Colonic mucosa (tissue), 4 donors: ENCODE measurements at regions not wholly inside any gene's neighbourhood (a gene's known extent, or its start where the extent isn't known, plus 50 kb on each side); places are given as distances from the start of the nearest gene placed in this dataset.

Experiments
- DNase-seq: peaks from one replicate; pipeline ENCODE4 v3.0.0-alpha.2; 2020
- H3K27ac ChIP-seq: fragments of 200-600 bp; one replicate; pipeline ENCODE4 v1.8.0; 2021
- H3K27me3 ChIP-seq: fragments of 200-600 bp; one replicate; pipeline ENCODE4 v1.8.0; 2021
- H3K36me3 ChIP-seq: fragments of 200-600 bp; one replicate; pipeline ENCODE4 v1.8.0; 2021
- H3K4me1 ChIP-seq: fragments of 200-600 bp; one replicate; pipeline ENCODE4 v1.8.0; 2021; ENCODE audit warnings: mild to moderate bottlenecking
- H3K4me3 ChIP-seq: fragments of 200-600 bp; one replicate; pipeline ENCODE4 v1.8.0; 2021
- H3K9ac ChIP-seq, 2 donors: one replicate each; pipeline ENCODE4 v1.7.0; 2013; ENCODE audit warnings: control low read depth in 2 of 2, low read depth in 2 of 2, low read length in 2 of 2
- H3K9me3 ChIP-seq: fragments of 200-600 bp; one replicate; pipeline ENCODE4 v1.8.0; 2021
- CTCF ChIP-seq: fragments of 200-600 bp; IDR thresholded peaks from one replicate; pipeline ENCODE4 v1.8.0; 2022; ENCODE audit warnings: antibody characterized with exemption, mild to moderate bottlenecking
- intact Hi-C: fragments of 100-400 bp; cut with DNase I; formaldehyde crosslinking; loops from one replicate; pipeline ENCODE4 v1.14.1; 2022
- donor health status: healthy.
- donor health status: DM: no; HTN: no; CAD: no.
- donor health status: DM: no; HTN: no; CAD: no.

DNA sequence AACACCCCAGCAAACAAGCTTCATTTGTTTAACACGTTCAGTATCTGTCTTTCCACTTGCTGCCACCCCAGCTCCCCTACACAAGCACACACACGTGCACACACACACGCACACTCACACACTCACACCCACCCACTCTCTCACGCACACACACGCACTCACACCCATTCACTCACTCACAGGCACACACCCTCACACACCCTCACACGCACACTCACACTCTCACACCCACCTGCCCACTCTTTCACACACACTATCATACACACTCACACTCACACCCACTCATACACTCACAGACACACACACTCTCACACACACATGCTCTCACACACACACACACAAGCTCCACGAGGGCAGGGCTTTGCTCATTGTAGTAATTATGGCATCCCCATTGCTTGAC, 378.8 kb upstream of the SULF2 start:
- intact Hi-C loops = no loop called here
- H3K27ac ChIP-seq = no peak overlapping the region
- H3K36me3 ChIP-seq = no peaks in the 10 kb centered on the region
- no peak for TF ChIP-seq CTCF
- H3K27me3 ChIP-seq = no peaks in the 10 kb centered on the region
- no peak overlapping the region for H3K4me3 ChIP-seq
- H3K9ac ChIP-seq = no peak overlapping the region
- H3K4me1 ChIP-seq = no peaks in the 10 kb centered on the region
- DNase-seq = no peak
- H3K9me3 ChIP-seq = no peaks in the 10 kb centered on the region

- Histone ChIP-seq H3K4me3 (no peak overlapping the region), H3K9ac (no peak overlapping the region), H3K27me3 (no peaks in the 10 kb centered on the region), H3K4me1 (no peaks in the 10 kb centered on the region), H3K36me3 (no peaks in the 10 kb centered on the region), H3K9me3 (no peaks in the 10 kb centered on the region), H3K27ac (no peak overlapping the region)
- DNase-seq = no peak
- intact Hi-C loops = no loop called here
- no peak for TF ChIP-seq CTCF
Observed at GRCh38 chr20:48163505-48163904, 378.2 kb upstream of the SULF2 start.

GRCh38 chr20:48162621-48163020, 377.3 kb upstream of the SULF2 start:
- no peaks in the 10 kb centered on the region for H3K9me3 ChIP-seq
- no peak overlapping the region for H3K9ac ChIP-seq
- no peaks in the 10 kb centered on the region for H3K27me3 ChIP-seq
- H3K4me1 ChIP-seq = no peaks in the 10 kb centered on the region
- no peak overlapping the region for H3K27ac ChIP-seq
- no peak overlapping the region for H3K4me3 ChIP-seq
- intact Hi-C loops = no loop called here
- H3K36me3 ChIP-seq = no peaks in the 10 kb centered on the region
- no peak for TF ChIP-seq CTCF
- no peak for DNase-seq

- Histone ChIP-seq H3K9ac (no peak overlapping the region), H3K27ac (no peak overlapping the region), H3K4me3 (no peak overlapping the region), H3K4me1 (no peaks in the 10 kb centered on the region), H3K27me3 (no peaks in the 10 kb centered on the region), H3K36me3 (no peaks in the 10 kb centered on the region), H3K9me3 (no peaks in the 10 kb centered on the region)
- DNase-seq = no peak
- TF ChIP-seq CTCF = no peak
- intact Hi-C loops = no loop called here
Observed at GRCh38 chr20:48159145-48160008, 374.1 kb upstream of the SULF2 start.

- intact Hi-C loops = no loop called here
- Histone ChIP-seq H3K27me3 (no peaks in the 10 kb centered on the region), H3K4me1 (no peaks in the 10 kb centered on the region), H3K4me3 (no peak overlapping the region), H3K9ac (no peak overlapping the region), H3K27ac (no peak overlapping the region), H3K9me3 (no peaks in the 10 kb centered on the region), H3K36me3 (no peaks in the 10 kb centered on the region)
- DNase-seq = no peak
- TF ChIP-seq CTCF = no peak
Observed at GRCh38 chr20:48158014-48158413, 372.7 kb upstream of the SULF2 start.
